NCI-H1105 treated with DMSO at 0.1 percent for 48 hours (cell line): ENCODE measurements at regions not wholly inside any gene's neighbourhood (a gene's known extent, or its start where the extent isn't known, plus 50 kb on each side); places are given as distances from the start of the nearest gene placed in this dataset.
"Not testable (repeated sequence)": the region's sequence is repeated elsewhere in the genome, so short reads cannot be mapped to it uniquely, and the experiment has no call there.

ENCODE experiments used
- DNase-seq: peaks from one replicate; lab custom pipeline; 2025; lab: John Stamatoyannopoulos, UW

DNA sequence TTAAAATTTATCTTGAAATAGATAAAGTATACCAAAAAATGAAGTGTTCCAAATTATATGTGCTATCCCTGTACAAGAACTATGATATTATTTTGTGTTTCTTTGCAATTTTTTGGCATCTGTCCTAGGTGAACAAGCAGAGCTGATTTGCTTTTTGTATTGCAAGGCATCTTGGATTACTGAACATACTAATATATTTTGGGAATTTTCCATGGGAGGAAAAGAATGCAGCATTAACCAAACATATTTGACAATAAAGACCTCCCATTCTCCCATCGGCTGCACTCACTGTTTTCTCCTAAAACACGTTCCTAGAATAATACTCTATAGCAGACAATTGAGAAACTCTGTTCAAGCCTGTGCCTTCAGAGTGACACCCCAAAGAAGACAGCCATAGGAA, 265.1 kb upstream of the ALCAM start:
- no peak for DNase-seq

DNA sequence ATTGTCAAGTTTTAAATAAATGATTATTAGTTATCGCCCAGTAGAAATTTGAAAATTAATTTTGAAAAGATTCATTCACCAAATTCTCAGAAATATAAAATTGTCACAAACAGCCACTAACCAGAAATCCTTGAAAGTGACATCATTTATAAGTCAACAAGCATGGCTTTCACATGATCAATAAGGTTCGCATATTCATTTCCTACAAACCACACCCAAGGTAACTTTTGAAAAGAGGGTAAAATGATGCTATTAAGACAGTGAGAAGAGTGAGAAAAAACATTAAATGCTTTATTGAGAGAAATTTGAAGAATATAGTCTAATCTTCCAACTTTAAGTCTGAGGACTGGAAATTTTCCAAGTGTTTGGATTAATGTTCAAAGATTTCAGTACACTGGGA, 263.6 kb upstream of the ALCAM start:
- no peak for DNase-seq

DNA sequence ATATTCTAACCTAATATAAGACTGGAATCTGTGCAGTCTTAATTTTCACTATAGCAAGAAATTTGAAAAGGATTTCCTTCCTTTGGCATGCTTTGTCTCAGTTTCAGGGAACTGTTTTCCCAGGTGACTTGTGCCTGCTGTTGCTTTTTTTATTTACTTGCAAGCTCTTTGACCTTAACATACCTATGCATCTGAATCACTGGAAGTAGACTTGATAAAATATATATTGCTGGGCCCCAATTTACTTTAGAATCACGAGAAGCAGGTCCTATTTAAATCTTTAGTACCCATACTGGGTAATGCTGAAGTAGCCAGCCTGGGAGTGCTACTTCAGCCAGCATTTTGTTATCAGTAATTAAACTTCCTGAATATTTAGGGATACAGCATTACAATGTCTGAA, 257.9 kb upstream of the ALCAM start:
- DNase-seq, result no peak

DNA sequence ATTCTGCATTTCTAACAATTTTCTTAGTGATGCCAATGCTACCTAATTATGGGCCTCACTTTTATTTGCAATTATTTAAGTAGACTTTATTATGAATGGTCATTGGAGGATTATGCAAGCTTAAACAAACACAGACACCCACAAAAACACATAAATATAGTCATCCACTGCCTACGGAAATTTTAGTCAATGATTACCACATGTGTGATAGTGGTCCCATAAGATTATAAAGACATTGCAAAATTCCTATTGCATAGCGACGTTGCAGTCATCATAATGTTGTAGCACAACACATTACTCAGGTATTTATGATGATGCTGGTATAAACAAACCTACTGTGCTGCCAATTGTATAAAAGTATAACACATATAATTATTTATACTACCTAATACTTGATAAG, 247.8 kb upstream of the ALCAM start:
- DNase-seq, result no peak

DNA sequence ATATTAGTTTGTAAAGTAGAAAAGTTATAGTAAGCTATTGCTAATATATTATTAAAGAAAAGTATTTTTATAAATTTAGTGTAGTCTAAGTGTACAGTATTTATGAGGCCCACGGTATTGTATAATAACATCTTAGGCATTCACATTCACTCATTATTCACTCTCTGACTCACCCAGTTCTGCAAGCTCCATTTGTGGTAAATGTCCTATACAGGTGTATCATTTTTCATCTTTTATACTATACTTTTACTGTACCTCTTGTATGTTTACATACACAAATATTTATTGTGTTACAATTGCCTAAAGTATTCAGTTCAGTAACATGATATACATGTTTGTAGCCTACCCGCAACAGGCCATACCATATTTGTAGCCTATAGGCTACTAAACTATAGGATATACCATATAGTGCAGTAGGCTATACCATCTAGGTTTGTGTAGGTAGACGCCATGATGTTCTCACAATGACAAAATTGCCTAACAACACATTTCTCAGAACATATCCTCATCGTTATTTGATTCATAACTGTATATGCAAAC, 246.8 kb upstream of the ALCAM start:
- no peak for DNase-seq

DNA sequence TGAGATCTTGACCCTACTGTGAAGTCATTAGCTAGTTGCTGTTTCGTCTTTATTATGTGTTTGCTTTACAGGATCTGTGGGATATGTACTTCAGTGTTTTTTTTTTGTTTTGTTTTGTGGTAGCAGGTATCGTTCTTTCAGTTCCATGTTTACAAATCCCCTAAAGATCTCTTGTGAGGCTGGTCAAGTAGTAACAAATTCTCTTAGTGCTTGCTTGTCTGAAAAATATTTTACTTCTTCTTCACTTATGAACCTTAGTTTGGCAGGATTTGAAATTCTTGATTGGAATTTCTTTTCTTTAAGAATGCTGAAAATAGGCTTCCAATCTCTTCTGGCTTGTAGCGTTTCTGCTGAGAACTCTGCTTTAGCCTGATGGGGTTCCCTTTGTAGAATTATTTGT, 235.8 kb upstream of the ALCAM start:
- no peak for DNase-seq

DNA sequence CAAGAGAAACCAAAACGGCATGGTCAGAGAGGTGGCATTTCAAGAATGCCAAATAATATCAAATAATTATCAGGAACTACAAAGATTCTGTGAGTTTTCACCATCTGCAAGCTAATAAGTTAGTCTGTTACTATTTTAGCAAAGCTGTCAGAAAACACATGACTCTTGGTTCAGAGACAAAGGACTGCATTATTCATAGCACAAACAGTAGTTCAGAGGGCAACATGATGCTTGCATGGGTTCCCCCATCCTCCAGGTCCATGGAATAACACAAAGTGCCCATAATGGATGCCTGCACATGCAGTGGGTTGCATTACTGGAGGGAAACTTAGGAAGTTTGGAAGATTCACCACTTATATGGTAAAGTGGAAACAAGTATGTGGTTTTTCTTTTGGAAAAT, 228.8 kb upstream of the ALCAM start:
- DNase-seq, result no peak

DNA sequence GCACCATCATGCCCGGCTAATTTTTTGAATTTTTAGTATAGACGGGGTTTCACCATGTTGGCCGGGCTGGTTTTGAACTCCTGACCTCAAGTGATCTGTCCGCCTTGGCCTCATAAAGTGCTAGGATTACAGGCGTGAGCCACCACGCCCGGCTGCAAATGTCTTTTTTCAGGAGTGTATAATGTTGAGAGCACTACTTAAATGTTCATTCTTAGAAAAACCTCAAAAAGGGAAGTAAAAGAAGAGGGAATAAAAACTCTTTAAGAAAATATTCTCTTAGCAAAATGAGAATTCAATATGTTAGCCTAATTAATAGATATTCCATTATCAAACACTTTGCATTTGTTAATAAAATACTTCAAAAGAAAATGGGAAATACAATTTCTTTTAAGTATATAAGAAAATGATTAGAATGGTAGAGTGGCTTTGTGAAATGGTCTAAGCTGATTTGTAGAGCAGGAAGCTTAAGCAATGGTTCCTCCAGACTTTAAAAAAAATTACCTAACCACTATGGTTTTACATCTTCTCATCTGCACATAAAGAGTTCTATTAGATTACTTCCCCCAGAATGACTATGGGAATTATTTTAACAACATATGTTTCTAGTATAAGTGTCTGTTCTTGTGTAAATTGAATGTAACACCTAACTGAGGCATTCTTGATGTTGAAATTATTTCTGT, 226.7 kb upstream of the ALCAM start:
- DNase-seq, result no peak

DNA sequence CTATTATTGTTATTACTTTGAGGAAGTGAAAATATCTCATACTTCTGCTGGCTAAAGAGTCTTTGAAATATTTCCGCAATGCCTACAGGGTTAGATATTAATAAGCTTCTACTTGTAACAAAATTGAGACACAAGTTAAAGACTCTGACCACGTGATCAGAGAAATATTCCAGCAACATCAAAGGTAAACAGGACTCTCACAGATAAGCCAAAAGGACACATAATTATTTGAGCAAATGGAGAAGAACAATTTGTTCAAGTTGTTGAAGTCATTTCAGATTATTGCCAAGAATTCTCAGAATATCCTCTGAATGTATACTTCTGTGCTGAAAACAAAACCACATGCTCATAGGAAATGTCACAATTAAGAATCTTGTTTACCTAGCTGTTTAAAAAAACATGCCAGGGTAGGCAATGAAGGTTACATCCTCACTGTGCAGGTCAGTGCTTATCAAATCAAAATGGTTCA, 225.8 kb upstream of the ALCAM start:
- no peak for DNase-seq

DNA sequence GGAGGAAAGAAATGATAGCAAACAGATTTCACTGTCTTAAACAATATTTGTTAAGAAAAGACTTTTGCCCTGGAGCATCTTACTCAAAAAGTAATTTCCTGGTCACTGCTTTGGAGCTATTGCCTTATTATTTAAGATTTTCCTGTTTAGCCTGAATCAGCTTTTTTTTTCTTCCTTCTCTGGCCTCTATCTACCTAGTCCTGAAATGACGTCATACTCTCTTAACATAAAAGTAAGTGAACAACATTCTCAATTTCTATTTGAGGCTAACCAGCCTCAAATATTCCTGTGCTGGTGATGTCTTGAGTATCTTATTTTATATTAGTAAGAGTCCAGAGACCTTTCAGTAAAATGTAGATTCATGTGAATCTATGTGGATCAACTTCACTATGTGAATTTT, 221.9 kb upstream of the ALCAM start:
- no peak for DNase-seq

DNA sequence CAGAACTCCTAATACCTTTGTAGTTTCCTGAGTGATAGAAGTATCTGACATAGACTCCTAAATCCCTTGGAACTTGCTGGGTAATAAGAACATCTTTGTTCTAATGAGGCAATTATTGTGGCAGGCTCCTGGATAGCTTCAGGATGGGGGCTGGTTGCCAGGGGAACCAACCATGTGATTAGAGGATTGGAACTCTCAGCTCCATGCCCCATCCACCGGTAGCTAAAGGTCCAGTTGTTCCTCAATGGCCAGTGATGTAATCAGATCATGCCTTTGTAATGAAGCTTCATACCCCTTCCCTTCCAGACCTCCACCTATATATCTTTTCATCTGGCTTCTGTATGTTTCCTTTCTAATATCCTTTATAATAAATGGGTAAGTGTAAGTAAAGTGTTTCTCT, 221.2 kb upstream of the ALCAM start:
- DNase-seq, result no peak

DNA sequence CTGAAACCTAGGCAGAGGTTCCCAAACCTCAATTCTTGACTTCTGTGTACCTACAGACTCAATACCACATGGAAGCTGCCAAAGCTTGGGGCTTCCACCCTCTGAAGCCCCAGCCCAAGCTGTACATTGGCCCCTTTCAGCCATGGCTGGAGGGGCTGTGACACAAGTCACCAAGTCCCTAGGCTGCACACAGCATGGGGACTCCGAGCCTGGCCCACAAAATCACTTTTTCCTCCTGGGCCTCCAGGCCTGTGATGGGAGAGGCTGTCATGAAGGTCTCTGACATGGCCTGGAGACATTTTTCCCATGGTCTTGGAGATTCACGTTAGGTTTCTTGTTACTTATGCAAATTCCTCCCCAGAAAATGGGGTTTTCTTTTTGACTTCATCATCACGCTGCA, 217.5 kb upstream of the ALCAM start:
- not testable (repeated sequence) for DNase-seq

DNA sequence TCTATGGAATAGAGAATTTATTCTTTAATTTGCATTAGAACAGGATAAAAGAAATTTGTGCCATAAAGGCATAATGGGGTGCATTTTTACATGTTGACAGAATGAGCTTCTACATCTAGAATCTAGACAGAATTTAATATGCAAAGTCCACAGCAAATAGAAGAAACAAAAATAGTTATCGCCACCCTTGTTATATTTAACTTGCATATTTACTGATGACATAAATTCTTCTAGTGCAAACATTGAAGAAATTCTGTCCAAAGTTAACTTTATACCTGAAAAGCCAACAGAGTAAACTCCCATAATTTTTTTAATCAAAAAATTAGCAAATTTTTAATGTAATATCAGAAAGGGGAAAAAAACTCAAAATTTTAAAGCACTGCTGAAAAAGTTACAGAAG, 213.7 kb upstream of the ALCAM start:
- DNase-seq, result no peak

DNA sequence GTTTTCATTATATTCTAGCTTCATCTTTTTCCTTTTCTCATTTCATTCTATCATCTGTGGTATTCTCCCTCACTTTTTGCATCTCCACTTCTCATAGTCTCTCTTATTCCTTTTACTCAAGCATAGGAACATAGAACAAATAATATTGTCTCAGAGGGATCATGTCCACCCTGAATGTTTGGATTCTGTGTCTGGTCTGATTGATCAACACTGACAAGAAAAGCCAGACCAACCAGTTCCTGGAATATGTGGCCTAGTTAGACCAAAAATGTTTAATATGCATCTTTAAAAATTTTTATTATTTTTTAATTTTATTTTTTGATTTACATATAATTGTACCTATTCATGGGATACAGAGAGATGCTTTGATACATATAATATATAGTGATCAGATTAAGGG, 212.0 kb upstream of the ALCAM start:
- DNase-seq, result no peak

DNA sequence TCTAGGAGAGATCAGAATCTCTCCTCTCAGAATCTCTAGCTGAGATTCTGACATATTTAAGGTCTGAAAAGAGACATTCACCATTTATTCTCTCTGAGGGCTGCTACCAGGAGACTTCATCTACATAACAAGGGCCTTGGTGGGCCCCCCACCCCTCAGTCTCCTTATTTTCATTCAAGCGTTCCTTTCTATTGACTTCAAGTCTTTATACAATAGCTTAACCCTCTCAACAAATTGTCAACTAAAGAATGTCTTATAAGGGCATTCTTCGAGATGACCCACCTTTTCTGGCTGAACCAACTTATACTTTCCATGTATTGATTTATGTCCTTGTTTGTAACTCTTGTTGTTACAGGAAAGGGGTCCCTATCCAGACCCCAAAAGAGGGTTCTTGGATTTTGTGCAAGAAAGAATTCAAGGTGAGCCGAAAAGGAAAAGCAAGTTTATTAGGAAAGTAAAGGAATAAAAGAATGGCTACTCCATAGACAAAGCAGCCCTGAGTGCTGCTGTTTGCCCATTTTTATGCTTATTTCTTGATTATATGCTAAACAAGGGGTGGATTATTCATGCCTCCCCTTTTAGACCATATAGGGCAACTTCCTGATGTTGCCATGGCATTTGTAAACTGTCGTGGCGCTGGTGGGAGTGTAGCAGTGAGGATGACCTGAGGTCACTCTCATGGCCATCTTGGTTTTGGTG, 209.5 kb upstream of the ALCAM start:
- DNase-seq, result no peak

DNA sequence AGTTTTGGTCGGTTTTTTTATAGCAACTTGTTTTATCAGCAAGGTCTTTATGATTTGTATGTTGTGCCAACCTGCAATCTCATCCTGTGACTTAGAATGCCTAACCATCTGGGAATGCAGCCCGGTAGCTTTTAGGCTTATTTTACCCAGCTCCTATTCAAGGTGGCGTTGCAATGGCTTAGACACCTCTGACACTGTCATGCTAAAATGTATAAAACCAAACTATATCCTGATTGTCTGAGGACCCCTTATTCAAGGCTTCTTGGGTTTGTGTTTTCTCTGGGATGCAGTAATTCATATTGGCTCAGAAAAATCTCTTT, 209.0 kb upstream of the ALCAM start:
- DNase-seq, result no peak

DNA sequence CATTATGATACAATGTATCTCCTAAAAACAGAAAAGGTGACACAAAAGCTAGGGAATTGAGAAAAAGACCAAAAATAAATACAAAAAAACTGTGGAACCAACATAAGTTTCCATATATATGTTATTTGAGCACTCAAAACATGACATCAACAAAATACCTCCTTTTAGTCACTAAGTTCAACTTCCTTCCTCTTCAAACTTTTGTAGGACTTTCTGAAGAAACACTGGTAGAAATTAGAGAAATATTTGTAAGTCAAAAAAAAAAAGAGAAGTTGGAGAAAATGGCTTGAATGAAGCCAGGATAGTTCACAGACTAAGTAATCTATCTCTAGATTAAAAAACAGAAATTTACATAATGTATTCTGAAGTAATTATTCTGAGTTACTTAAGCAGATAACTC, 208.4 kb upstream of the ALCAM start:
- DNase-seq, result no peak

DNA sequence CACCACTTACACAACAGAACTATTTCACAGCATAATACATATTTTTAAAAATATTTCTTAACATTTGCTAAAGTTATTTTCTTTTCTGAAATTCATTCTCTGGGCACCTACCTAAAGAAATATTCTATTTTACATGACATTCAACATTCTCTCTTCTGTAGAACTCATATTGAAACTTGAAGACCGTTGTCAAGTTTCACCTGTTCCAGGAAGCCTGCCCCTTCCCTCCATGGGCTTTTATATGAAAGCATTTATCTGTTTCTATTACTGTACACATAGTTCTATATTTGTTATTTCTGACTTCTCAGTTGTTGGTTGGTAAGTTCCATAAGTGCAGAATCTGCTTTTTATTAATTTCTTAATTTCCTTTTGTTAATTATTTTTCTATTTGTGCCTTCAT, 204.3 kb upstream of the ALCAM start:
- no peak for DNase-seq

DNA sequence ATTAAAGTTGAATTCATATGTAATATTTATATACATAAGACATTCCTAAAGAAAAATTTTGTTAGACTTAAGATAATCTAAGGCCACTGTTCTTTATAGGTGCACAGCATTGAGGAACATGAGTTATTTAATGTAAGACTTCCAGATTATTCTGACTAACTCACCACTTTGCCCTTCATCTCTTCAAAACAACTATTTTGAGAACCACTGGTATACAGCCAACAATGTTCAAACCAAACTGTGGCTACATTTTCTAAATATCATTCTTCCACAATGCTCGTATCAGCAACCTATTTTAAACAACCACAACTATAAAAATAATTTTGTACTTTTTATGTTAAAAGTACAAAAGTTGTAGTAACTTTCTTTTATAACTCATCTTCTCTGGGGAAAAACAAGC, 199.8 kb upstream of the ALCAM start:
- DNase-seq, result no peak

DNA sequence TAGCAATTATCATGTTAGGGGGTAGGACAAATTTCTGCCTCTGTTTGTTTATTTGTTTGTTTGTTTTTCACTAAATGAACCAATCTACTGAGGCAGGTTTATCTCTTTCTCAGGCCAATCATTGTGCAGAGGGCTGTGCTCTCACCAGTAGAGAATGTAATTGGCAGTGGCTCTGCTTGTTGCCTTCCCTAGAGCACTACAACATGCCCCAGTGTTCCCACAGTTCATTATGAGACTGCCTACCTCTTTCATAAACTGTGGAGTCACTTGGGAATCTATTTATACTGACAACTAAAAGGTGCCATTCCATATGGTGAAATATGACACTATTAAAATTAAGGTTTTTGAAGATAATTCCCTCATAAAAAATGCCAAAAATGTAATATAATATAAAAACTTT, 196.3 kb upstream of the ALCAM start:
- no peak for DNase-seq

DNA sequence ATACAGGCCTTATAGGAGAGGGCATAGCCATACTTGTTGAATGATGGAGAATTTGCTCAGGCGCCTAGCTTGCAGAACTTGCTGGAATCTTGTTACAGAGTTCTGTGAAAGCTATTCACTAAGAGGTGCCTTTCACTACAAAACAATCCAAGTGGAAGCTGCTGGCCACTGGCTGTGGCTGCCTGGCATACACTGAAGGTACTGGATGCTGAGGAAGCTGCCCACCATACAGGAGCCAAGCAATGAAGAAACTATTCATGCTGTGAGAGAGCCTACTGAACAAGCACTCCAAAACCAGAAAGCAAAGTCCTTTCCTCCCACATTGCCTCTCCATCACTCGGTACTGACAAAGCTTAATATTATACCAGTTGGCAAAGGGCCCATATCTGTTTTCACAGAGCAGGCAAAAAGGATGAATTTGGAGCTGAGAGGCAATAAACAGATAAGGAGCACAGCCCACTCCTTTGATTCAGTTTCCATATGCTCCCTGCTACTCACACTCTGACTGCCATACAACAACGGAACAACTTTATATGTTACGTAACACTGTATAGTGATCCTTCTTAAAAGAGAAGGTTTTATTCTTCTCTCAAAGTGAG, 192.6 kb upstream of the ALCAM start:
- peak; percentile 81 for DNase-seq

DNA sequence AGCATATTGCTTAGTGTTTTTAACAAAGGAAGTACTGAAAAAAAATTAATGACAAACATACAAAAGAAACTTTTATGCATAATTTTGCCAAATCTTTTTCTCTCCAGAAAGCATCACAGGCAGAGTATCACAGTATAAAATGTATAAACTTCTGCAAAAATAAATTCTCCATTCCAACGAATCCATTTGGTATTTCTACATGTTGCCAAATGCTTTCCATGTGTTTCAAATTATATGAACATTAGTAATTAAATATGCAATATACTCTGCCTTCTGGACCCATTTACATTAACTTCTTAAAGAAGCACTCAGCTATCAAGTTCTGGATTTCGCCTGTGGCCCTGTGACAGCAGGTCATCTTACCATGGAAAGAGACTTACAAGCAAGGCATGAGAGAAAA, 189.1 kb upstream of the ALCAM start:
- DNase-seq, result no peak

DNA sequence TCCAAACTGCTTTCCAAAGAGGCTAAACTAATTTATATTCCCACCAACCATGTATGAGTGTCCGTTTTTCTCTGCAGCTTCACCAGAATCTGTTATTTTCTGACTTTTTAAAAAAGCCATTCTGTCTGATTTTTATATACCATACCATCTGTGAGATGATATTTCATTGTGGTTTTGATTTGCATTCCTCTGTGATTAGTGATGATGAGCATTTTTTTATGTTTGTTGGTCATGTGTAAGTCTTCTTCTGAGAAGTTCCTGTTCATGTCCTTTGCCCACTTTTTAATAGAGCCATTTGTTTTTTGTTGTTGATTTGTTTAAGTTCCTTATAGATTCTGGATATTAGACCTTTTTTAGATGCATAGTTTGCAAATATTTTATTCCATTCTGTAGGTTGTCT, 179.4 kb upstream of the ALCAM start:
- DNase-seq, result no peak

DNA sequence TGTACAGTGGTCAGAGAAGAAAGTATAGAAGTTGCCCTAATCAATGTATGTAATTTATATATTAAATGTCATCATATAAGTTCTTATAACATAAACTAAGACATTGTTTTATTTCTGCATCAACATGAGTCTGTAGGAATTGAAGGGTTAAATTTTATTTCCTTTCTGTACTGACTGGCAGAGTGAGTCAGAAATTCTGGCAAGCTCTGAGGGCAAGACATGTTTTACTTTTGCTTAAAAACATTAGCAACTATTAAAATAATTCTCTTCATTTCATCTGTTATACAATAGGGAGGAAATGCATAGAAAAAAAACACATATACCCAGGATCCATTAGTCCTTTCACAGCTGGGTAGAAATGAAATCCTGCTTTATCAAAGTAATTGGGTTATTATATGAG, 171.4 kb upstream of the ALCAM start:
- DNase-seq, result no peak
